ENCODE measurements at regions not wholly inside any gene's neighbourhood (a gene's known extent, or its start where the extent isn't known, plus 50 kb on each side); places are given as distances from the start of the nearest gene placed in this dataset.
A peak's percentile ranks its signal among the peaks of the same experiment; 100 is the strongest.

DNA sequence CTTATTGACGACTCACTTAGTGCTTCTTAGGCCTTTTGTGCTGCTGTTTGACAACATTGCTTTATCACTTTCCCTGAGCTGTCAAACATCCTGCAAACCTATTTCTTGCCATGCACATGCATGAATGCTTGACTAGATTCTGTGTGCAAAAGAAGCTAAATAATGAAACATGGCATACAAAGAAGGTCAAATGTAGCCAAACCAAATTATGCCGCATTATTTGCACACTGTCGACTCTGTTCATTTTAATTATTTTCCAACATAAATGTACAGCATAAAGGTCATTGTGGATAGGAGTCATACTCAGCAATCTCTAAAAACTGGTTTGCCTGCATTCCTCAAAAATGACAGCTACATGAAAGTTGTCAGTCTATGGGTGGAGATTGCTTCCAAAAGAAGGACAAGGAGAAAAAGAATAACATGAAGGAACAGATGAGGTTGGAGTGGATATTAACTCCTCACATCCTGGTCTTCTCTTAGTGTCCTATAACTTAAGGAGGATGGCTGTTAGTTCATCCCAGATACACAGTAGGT is 123.1 kb upstream of the STXBP5 start:
- FAIRE-seq, result no peak

DNA sequence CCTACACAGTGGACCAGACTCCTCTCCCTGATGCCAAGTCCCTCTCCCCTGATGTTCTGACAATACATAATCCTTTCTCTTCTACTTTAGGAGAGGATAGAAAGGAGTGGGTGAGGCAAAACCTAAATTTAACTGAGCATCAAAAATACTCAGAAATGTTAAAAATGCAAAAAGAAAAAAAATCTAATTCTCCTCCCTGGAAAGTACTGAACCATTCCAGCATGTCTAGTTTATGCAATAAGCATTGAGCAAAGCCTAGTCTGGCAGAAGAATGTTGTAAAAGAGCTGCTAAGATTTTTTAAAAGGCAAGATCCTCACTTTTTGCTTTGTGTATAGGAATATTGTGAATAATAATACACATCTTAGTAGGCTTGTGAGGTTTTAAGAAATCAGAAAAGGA is 116.6 kb upstream of the STXBP5 start:
- FAIRE-seq, result no peak

DNA sequence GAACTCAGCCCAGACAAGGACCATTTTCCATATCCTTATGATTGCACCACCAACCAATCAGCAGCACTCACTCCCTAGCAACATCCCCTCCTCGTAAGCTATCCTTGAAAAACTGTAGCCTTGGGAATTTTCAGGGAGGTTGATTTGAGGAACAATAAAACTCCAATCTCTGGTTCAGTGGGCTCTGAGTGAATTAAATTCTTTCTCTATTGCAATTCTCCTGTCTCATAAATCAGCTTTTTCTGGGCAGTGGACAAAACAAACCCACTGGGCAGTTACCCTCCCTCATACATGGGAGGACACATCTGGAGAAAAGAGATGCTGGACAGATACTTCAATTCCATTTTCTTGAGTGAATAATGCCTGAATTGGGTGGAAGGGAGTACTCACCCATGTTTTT is 115.4 kb upstream of the STXBP5 start:
- no peak for FAIRE-seq

DNA sequence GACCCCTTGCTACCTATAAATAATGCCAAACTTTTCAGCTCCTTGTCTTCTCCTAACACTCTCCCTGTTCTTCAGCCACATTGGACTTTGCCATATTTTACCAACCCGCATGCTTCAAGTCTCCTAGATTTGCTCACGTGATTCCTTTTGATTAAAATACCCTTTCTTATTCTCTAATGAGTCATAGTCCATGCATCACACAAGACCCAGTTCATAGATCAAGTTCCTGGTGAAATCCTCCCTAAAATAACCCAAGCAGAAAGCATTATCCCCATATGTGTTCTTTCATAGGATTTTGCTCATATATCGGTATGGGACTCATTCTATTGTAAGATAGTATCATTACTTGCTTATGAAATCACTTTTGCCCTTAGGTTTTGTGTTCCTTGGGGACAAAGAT is 108.9 kb upstream of the STXBP5 start:
- no peak for FAIRE-seq

DNA sequence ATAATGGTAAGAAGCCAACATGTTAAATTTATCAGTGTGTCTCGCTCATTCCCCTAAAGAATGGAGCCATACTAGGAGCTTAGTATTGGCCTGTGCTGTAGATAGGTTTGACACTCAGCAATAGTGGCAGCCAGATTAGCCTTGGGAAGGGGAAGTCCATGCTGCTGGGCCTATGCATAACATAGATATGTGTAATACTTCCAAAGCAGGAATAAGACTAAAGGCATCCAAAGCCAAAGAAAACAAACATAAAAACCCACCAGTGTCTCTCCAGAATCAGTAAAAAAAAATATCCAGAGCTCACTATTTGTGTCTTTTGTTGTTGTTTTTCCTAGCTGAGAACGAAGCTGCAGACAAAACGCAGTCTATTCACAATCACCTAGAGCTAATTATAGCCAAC is 104.2 kb upstream of the STXBP5 start:
- no peak for FAIRE-seq

DNA sequence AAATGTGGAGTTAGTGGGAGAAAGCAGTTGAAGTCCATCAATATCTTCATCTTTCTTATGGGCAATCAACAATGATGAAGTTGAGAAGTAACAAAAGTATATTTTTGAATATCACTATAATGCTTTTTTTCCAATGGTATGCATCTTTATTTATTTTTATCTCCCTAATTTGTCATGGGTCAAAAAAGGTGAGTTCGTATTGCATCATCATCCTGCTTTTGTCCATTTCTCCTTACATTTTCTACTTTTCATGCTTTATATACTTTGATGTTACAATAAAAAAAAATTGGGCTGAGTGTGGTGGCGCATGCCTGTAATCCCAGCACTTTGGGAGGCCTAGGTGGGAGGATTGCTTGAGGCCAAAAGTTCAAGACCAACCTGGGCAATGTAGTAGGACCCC is 101.2 kb upstream of the STXBP5 start:
- FAIRE-seq, result no peak

DNA sequence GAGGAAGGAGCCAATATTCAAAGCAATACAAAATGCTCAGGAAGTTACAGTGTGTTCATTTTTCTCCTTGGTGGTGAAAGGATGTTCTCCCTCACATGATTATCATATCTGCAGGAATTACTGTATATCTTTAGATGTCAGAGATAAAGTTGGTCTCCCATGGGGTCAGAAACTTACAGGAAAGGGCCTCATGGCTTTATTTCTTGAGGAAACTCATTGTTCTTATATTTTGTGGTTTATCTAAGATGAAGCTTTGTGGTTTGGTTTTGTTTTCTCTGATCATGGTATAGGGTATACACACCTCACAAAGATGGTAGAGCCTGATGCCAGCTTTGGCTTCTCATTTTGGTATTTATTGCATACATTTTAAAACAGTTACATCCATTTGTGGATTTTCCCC is 100.5 kb upstream of the STXBP5 start:
- FAIRE-seq, result no peak

DNA sequence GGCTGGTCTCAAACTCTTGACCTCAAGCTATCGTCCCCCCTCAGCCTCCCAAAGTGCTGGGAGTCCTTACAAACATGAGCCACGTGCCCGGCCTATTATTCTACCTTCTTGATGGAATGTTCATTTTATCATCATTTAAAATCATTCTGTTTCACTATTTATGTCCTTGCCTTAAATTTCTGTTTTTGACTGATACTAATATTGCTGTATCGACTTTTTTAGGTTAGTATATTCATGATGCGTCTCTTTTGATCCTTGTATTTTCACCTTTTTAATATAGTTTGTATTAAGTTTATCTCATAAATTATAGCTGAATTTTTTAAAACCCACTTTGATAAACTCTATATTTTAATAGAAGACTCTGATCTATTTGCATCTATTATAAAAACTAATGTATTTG is 98.4 kb upstream of the STXBP5 start:
- FAIRE-seq, result no peak

DNA sequence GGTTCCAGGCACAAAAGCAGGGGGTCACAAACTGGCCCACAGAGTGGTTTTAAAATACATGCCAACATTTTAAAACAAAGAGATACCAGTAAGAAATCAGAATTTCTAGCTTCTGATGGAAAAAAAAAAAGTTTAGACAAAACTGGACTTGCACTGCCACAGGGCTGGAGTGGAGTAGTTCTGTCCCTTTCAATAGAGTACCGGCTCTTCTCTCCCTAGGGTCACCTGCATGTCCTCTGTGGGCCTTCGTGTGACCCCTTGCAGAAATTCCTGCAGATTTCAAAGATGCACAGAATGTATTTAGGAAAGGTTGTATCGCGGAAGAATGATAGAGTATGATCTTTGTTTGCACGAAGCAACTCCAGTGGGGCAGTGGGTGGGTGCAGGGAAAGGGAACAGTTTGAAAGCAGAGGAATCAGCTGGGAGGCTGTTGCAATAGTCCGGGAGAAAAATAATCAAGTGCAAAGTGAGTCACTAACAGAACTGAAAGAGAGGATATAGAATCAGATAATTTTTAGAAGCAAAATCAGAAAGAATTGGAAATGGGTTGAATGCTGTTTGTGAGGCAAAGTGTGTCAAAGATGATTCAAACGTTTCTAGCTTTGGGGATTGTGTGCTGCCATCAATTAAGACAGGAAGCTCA is 97.3 kb upstream of the STXBP5 start:
- FAIRE-seq, result no peak

DNA sequence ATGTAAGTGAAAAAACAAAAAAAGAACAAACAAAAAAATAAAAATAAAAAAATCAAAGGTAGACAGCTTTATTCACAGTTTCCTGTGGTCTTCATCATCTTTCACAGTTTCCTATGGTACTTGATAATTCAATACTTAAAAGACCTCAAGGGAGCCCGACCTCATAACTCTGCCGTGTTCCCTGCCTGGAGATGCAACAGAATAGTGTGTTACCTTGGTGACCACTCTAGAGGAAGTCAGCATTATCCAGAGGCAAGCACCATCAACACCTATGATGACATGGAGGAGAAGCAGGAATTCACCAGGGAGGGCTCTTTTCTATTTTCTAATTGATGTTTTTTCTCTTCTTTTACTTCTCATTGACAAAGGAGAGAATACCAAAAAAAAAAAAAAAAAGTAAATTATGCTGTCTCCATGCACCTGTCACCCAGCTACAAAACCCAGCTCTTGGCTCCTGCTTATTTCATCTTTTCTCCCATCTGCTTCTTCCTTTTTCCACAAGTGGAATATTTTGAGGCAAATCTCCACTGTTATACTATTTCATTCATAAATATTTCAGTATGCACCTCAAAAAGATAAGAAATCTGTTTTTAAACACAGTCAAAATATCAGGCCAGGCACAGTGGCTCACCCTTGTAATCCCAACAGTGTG is 95.8 kb upstream of the STXBP5 start:
- FAIRE-seq, result no peak

DNA sequence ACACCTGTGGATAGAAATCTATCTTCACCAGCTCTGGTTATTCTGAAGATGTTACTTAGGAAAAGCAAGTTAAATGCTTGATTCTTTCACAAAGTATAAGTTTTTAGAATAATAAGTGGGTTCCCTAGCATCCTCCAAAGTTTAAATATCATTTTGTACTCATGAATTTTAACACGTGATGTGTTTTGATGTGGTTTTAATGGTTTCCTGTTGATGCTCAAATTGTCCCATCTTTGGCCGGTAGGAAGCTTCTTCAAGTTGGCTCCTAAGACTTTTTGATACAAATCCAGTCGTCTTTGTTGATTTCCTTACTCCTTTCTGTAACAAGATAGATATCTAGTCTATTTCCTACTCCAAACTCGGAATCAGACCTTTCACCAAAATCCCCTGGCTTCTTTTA is 94.5 kb upstream of the STXBP5 start:
- FAIRE-seq, result no peak

DNA sequence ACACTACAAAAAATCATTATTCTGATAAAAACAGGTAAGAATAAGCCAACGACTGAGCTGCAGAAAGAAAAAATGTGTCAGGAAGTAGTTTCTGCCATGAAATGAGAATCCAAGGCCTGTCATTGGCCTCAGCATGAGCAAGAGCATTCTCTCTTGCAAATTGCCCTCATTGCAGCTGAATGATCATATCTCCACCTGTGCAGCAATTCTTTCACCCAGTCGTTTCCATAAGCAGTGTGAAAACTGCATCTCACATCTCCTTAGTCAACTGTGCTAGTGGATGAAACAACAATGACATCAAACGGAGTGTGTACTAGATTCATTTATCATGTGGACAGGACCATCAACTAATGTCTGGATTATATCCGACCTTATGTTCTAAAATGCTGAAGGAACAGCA is 88.2 kb upstream of the STXBP5 start:
- FAIRE-seq, result no peak

DNA sequence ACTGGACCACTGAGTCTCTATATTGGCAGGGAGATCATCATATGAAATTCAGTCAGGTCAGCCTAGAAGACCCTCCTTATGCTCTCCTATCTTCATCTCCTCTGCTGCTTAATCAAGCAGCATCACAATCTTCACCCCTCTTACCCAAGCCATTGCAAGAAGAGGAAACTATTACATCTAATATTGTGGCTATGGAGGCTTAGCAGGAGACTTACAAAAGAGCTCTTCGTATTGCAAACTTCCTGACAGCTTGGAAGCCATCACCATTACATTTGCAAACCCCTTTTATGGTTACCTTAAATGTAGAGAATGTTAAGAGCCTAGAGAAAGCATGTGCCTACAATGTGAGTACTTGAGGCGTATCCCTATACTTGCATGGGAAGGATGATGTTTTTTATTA is 87.2 kb upstream of the STXBP5 start:
- no peak for FAIRE-seq

DNA sequence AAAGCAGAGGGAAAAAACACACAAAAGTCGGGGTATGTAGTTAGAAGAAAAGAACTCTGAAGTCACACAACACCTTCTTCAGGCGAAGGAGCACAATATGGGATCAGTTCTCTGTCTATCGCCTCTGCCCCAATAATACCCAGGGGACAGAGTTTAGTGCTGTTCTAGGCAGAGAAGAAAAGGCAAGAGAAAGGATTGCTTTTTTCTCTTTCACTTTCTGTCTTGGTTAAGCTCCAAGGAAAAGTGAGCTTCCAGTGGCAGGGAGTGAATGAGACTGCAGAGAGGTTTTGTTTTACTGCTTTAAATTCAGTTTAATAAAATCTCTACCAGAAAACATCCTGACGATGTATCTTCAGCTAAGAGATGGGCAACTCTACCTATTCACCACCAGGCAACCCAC is 86.6 kb upstream of the STXBP5 start:
- no peak for FAIRE-seq

DNA sequence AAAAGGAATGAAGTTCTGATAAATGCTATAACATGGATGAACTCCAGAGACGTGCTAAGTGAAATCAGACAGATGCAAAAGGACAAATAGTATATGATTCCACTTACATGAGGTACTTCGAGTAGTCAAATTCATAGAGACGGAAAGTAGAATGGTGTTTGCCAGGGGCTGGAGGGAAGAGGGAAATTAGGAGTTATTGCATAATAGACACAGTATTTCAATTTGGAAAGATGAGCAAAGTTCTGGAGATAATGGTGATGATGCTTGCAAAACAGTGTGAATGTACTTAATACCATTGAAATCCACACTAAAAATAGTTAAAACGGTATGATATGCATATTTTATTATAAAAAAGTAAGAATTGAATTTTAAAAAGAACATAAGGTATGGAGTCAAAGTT is 84.9 kb upstream of the STXBP5 start:
- FAIRE-seq, result no peak

DNA sequence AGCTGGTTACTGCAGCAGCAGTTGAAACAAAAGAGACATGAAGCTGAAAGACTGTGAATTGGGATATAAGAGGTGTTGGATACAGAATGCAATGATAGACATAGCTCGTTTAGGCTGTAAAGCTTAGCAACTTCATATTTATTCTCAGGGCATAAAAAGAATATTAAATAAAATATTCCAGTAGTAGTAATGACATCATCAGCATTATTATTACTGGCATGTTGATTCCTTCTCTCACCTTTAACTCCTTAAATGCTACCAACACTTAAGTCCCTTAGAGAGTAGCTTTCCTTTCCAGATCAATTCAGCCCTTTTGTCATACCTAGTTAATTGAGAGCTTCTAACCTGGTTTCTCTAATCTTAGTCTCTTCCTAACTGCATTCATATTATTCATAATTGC is 81.4 kb upstream of the STXBP5 start:
- no peak for FAIRE-seq

DNA sequence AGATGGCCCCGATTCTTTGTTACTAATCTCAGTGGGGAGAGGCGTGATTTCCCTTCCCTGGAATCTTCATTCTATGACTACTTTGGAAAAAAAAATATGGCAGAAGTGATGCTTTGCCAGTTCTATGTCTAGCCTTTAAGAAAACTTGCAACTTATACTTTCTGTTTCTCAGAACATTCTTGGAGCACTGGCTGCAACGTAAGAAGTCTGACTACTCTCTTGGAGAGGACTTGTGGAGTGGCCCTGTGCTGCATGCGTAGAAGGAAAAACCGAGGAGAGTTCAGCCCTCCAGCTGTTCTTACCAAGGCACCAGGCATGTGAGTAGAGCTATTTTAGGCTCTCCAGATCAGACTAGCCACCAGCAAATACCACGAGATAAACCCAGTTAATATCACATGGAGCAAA is 77.6 kb upstream of the STXBP5 start:
- no peak for FAIRE-seq

DNA sequence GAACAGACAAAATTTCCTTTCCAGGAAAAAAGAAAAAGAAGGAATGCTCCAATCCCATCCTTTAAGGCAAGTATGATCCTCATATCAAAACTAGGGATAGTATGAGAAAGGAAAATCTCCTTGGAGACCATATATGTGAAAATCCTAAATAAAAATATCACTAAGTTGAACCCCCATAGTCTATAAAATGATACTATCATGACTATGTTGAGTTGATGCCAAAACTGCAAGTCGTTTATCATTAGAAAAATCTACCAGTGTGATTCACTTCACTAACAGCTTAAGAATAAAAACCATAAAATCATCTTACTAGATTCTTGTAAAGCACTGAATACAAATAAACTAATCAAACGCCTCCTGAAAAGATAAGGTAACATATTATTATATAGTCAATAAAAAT is 76.6 kb upstream of the STXBP5 start:
- peak; percentile 35 for FAIRE-seq

DNA sequence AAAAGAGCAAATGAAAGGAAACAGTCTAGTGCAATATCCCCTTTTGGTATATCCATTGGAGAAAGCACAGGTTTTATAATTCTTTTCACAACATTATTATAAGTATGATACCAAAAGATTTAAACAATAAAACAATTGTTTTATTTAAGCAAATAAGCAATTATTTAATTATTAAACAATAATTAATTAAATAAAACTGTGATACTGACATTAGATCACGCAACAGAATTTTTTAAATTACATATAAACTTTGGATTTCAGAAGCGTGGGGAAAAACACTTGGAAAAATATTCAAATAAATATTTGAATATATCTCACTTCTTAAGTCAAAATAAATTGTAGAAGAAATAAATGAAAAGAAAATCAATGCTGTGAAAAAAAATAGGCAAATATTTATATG is 76.2 kb upstream of the STXBP5 start:
- FAIRE-seq, result peak; percentile 46

DNA sequence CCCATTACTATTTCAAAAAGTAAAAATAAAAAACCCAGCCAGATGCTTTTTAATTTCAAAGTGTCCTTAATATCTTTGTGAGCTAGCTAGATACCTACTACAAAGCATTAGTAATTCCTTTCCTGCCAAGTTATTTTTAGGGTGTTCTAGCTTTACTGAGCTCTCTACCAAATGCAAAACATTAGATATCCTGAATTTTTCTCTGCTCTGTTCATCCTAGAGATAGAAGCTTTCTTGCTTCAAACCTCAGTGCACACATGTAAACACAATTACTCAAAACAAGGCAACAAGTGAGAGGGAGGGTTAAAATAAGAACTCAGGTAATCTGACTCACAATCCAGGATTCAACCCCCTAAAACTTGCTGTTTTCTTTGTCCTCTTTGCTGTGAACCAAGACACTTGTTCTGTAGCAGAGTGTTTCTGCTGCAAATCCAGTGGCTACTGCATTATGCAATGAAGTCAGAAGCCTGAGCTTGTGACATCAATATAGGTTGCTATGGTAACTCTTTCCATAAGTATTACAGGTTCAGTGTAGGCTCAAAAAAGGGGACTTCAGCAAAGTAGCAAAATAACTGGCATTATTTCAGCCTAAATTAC is 72.6 kb upstream of the STXBP5 start:
- FAIRE-seq, result no peak

DNA sequence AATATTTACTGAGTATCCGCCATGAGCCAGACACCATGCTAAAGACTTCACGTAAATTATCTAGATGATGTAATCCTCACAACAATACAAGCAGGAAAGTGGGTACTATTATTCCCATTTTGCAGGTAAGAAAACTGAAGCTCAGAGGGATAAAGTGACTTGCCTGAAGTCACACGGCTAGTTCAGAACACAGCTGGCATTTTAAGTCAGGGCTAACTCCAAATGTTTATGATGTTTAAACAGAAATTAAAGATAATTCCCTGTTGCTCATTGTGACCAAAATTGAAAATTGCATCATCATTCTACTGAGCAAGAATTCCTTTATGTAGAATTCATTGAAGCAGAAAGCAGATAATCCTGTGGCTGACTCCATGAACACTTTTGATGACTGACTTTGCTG is 71.3 kb upstream of the STXBP5 start:
- FAIRE-seq, result no peak

DNA sequence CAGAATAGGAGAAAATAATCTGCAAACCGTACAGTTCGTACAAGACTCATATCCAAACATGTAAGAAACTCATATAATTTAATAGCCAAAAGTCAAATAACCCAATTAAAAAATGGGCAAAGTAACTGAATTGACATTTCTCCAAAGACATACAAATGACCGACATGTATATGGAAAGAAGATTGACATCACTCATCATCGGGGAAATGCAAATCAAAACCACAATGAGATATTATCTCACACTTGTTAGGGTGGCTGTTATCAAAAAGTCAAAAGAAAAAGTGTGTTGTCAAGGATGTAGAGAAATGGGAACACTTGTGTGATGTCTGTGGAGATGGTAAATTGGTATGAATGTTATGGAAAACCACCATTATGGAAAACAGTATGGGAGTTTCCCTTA is 70.5 kb upstream of the STXBP5 start:
- FAIRE-seq, result no peak

DNA sequence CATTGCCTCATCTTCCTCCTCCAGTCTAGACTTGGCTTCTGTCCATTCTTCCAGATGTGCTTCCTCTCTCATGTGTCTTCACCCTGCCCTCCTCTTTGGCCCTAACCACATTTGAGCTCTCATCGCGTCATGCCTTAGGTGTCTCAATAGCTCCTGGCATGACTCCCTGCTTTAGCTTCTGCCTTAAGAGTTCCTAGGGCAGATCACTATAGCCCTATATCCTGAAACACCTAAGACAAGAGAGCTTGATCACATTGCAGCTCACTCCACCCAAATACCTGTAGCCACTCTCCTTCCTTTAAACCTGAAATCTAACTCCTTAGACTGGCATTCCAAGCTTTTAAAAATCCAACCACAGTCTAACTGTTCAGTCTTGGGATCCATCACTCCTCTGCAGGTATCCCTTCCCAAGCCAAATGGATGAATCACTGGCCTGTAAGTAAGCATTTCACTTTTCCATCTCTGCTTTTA is 69.0 kb upstream of the STXBP5 start:
- no peak for FAIRE-seq

DNA sequence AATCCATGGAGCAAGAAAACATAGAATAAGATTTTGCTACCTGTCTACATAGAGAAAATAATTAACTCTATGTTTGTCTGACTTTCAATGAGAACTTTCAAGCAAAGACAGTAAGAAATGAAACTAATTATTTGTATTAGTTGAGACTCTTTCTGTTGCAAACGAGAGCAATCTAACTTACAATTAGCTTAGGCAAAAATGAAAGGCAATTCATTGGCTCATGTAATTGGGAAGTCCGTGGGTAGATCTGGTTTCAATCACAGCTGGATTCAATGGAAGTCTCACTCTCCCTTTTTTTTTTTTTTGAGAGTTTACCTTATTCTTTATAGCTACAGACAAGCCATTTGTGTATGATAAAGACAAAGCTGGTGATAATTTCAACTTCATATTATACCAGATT is 68.2 kb upstream of the STXBP5 start:
- FAIRE-seq, result no peak

Data from endometrium (tissue), 2 donors.